GM12878 (cell line): ENCODE measurements at regions not wholly inside any gene's neighbourhood (a gene's known extent, or its start where the extent isn't known, plus 50 kb on each side); places are given as distances from the start of the nearest gene placed in this dataset.

Experiments
- CTCF ChIP-seq, 3 experiments: IDR thresholded peaks in 2 of 3; conservative IDR thresholded peaks in 1 of 3; 2 replicates each; pipeline ENCODE4 v1.5.1; 2011; ENCODE audit warnings: low read depth in 3 of 3, low read length in 3 of 3, mild to moderate bottlenecking in 3 of 3, control low read depth in 2 of 3, moderate library complexity in 2 of 3, inconsistent platforms in 1 of 3, mixed read lengths in 1 of 3; ENCODE audit not compliant: control insufficient read depth in 2 of 3, insufficient read depth in 1 of 3; ENCODE audit errors: extremely low read depth in 1 of 3
- ELK1 ChIP-seq: IDR thresholded peaks from 2 replicates; pipeline ENCODE4 v1.6.1; 2012; ENCODE audit warnings: low read depth, low read length, improper control_type of control experiment
- ESRRA ChIP-seq: IDR thresholded peaks from 2 replicates; pipeline ENCODE4 v1.6.1; 2012; ENCODE audit warnings: mild to moderate bottlenecking, low read length, improper control_type of control experiment
- JUND ChIP-seq: IDR thresholded peaks from 2 replicates; pipeline ENCODE4 v1.6.1; 2012; ENCODE audit warnings: low read depth, mild to moderate bottlenecking, low read length, improper control_type of control experiment, moderate library complexity
- RFX5 ChIP-seq: IDR thresholded peaks from 2 replicates; pipeline ENCODE4 v1.6.1; 2011; ENCODE audit warnings: low read depth, low read length, improper control_type of control experiment
- ZNF217 ChIP-seq: fragments of 450-650 bp; IDR thresholded peaks from 2 replicates; pipeline ENCODE4 v1.6.1; 2017; ENCODE audit warnings: antibody characterized with exemption, mild to moderate bottlenecking

GRCh38 chr15:38857814-38858213 lies 293.2 kb upstream of the RASGRP1 start:
- TF ChIP-seq CTCF (IDR thresholded peaks at IDR 0.05 in 2 of 3, conservative IDR thresholded peaks at IDR 0.05 in 1 of 3; ENCODE audit: control insufficient read depth in 2 of 3, extremely low read depth in 1 of 3, insufficient read depth in 1 of 3, low read depth in 3 of 3, low read length in 3 of 3) (no peak), JUND (no peak), RFX5 (no peak), ELK1 (no peak), ZNF217 (no peak), ESRRA (no peak)
